SK-N-SH (cell line): ENCODE measurements at regions not wholly inside any gene's neighbourhood (a gene's known extent, or its start where the extent isn't known, plus 50 kb on each side); places are given as distances from the start of the nearest gene placed in this dataset.

Experiments
- CTCF ChIA-PET: fragments of 300-600, 350-600 bp; formaldehyde crosslinking; extraction: SDS; loops from one replicate; lab custom pipeline; 2021; lab: Yijun Ruan, JAX
- POLR2A ChIA-PET: fragments of 350-600 bp; sonication (Branson Sonifier 250); formaldehyde crosslinking; extraction: SDS; loops from one replicate; lab custom pipeline; 2020; ENCODE audit warnings: antibody characterized with exemption, inconsistent platforms; lab: Yijun Ruan, JAX
- DNase-seq: peaks from one replicate; pipeline ENCODE4 v3.0.0; 2012
- H2AFZ ChIP-seq: fragments of 200-600 bp; sonication (generic); 2 replicates; pipeline ENCODE4 v1.8.1; 2016; ENCODE audit warnings: antibody characterized with exemption, mild to moderate bottlenecking, low read depth
- H3F3A ChIP-seq: fragments of 200-600 bp; sonication (generic); replicated peaks from 2 replicates; pipeline ENCODE3; 2016; ENCODE audit warnings: antibody characterized with exemption, mild to moderate bottlenecking; ENCODE audit not compliant: insufficient read depth
- H3K27ac ChIP-seq, 2 experiments: fragments of 200-500 bp in 1 of 2; fragments of 200-600 bp in 1 of 2; sonication (Bioruptor generic) in 1 of 2; sonication (generic), shearing (Covaris generic) in 1 of 2; 2 replicates each; pipeline versions ENCODE4 v1.5.1 to v1.6.1; 2014 to 2016; ENCODE audit warnings: low read depth in 2 of 2, inconsistent platforms in 1 of 2, low read length in 1 of 2, mild to moderate bottlenecking in 1 of 2, mixed read lengths in 1 of 2
- H3K27me3 ChIP-seq: fragments of 200-600 bp; sonication (generic), shearing (Covaris generic); 2 replicates; pipeline ENCODE4 v1.6.1; 2016; ENCODE audit warnings: mixed run types; ENCODE audit not compliant: insufficient read depth
- H3K36me3 ChIP-seq, 2 experiments: fragments of 200-500 bp in 1 of 2; fragments of 200-600 bp in 1 of 2; sonication (Bioruptor generic) in 1 of 2; sonication (generic) in 1 of 2; replicated peaks in 1 of 2; 2 replicates each; pipeline versions ENCODE3 to v1.5.1; 2014 to 2016; ENCODE audit warnings: low read length in 1 of 2, mild to moderate bottlenecking in 1 of 2; ENCODE audit not compliant: insufficient read depth in 2 of 2, control insufficient read depth in 1 of 2
- H3K4me1 ChIP-seq, 2 experiments: fragments of 200-500 bp in 1 of 2; fragments of 200-600 bp in 1 of 2; sonication (Bioruptor generic) in 1 of 2; sonication (generic), shearing (Covaris generic) in 1 of 2; 2 replicates each; pipeline versions ENCODE4 v1.5.1 to v1.6.1; 2014 to 2016; ENCODE audit warnings: low read depth in 1 of 2, low read length in 1 of 2, mixed run types in 1 of 2; ENCODE audit not compliant: insufficient read depth in 2 of 2, control insufficient read depth in 1 of 2
- H3K4me2 ChIP-seq: fragments of 200-600 bp; sonication (generic), shearing (Covaris generic); 2 replicates; pipeline ENCODE4 v1.6.1; 2017; ENCODE audit warnings: mixed run types
- H3K4me3 ChIP-seq, 2 experiments: fragments of 200-500 bp in 1 of 2; fragments of 200-600 bp in 1 of 2; sonication (Bioruptor generic) in 1 of 2; sonication (generic), shearing (Covaris generic) in 1 of 2; 2 replicates each; pipeline versions ENCODE4 v1.5.1 to v1.8.1; 2014 to 2016; ENCODE audit warnings: low read depth in 2 of 2, inconsistent platforms in 1 of 2, low read length in 1 of 2, mild to moderate bottlenecking in 1 of 2, mixed read lengths in 1 of 2, moderate library complexity in 1 of 2
- H3K79me2 ChIP-seq: fragments of 200-600 bp; sonication (generic); 2 replicates; pipeline ENCODE4 v1.8.1; 2017; ENCODE audit warnings: mild to moderate bottlenecking; ENCODE audit not compliant: insufficient read depth
- H3K9ac ChIP-seq: fragments of 200-600 bp; sonication (generic); 2 replicates; pipeline ENCODE4 v1.6.1; 2017; ENCODE audit warnings: mixed run types
- H3K9me2 ChIP-seq: fragments of 200-600 bp; sonication (generic); 2 replicates; pipeline ENCODE4 v1.6.1; 2017; ENCODE audit warnings: mixed run types
- H3K9me3 ChIP-seq: fragments of 200-600 bp; sonication (generic); 2 replicates; pipeline ENCODE4 v1.6.1; 2017; ENCODE audit warnings: mixed run types, mild to moderate bottlenecking, moderate library complexity
- H4K20me1 ChIP-seq: fragments of 200-600 bp; sonication (generic); 2 replicates; pipeline ENCODE4 v1.6.1; 2017; ENCODE audit warnings: mild to moderate bottlenecking, mixed run types; ENCODE audit not compliant: insufficient read depth
- CHD2 ChIP-seq: fragments of 150-350 bp; IDR thresholded peaks from 2 replicates; pipeline ENCODE4 v1.6.1; 2018; ENCODE audit warnings: low read length; ENCODE audit not compliant: partially characterized antibody
- ELF1 ChIP-seq: IDR thresholded peaks from 2 replicates; pipeline ENCODE4 v1.4.0; 2012
- EP300 ChIP-seq, 2 experiments: IDR thresholded peaks; 2 replicates each; pipeline versions ENCODE4 v1.4.0 to v1.6.1; 2012; ENCODE audit warnings: borderline replicate concordance in 1 of 2, low read depth in 1 of 2, low read length in 1 of 2
- EZH2phosphoT487 ChIP-seq: fragments of 200-600 bp; sonication (generic); IDR thresholded peaks from 2 replicates; pipeline ENCODE4 v1.6.1; 2017; ENCODE audit warnings: low read depth, mixed run types, mild to moderate bottlenecking, antibody characterized with exemption, moderate library complexity, borderline replicate concordance
- FOXM1 ChIP-seq: IDR thresholded peaks from 2 replicates; pipeline ENCODE4 v1.4.0; 2012; ENCODE audit warnings: low read depth, mild to moderate bottlenecking
- GABPA ChIP-seq: IDR thresholded peaks from 2 replicates; pipeline ENCODE4 v1.4.0; 2012; ENCODE audit warnings: low read depth, mild to moderate bottlenecking
- JUND ChIP-seq: IDR thresholded peaks from 2 replicates; pipeline ENCODE4 v1.4.0; 2012
- NFIC ChIP-seq: IDR thresholded peaks from 2 replicates; pipeline ENCODE4 v1.4.0; 2012; ENCODE audit warnings: borderline replicate concordance
- POLR2AphosphoS5 ChIP-seq: IDR thresholded peaks from 2 replicates; pipeline ENCODE4 v1.6.1; 2012; ENCODE audit warnings: low read depth, low read length
- RCOR1 ChIP-seq: fragments of 150-350 bp; IDR thresholded peaks from 2 replicates; pipeline ENCODE4 v1.6.1; 2017; ENCODE audit warnings: antibody characterized with exemption, low read length
- REST ChIP-seq: IDR thresholded peaks from 2 replicates; pipeline ENCODE4 v1.6.1; 2012; ENCODE audit warnings: mild to moderate bottlenecking, low read depth, low read length, moderate library complexity
- RFX5 ChIP-seq: IDR thresholded peaks from 2 replicates; pipeline ENCODE4 v1.6.1; 2012; ENCODE audit warnings: mild to moderate bottlenecking, improper control_type of control experiment, low read length
- SIN3A ChIP-seq: IDR thresholded peaks from 2 replicates; pipeline ENCODE4 v1.6.1; 2012; ENCODE audit warnings: low read depth, mild to moderate bottlenecking, low read length, moderate library complexity, borderline replicate concordance
- SMC3 ChIP-seq: IDR thresholded peaks from 2 replicates; pipeline ENCODE4 v1.6.1; 2012; ENCODE audit warnings: low read depth, low read length, improper control_type of control experiment
- TAF1 ChIP-seq: IDR thresholded peaks from 2 replicates; pipeline ENCODE4 v1.6.1; 2012; ENCODE audit warnings: low read depth, mild to moderate bottlenecking, low read length, moderate library complexity, borderline replicate concordance
- TEAD4 ChIP-seq: IDR thresholded peaks from 2 replicates; pipeline ENCODE4 v1.4.0; 2012; ENCODE audit warnings: mild to moderate bottlenecking, borderline replicate concordance; ENCODE audit not compliant: insufficient read depth
- YY1 ChIP-seq: IDR thresholded peaks from 2 replicates; pipeline ENCODE4 v1.4.0; 2012; ENCODE audit warnings: low read depth, mild to moderate bottlenecking
- ZBTB33 ChIP-seq: IDR thresholded peaks from 2 replicates; pipeline ENCODE4 v1.4.0; 2012; ENCODE audit warnings: low read depth, borderline replicate concordance
- WGBS: methylation state at CpG from one replicate; pipeline ENCODE4 v1.1.6; 2017; ENCODE audit warnings: low lambda C conversion rate; 5-methylcytosine and 5-hydroxymethylcytosine counted together
- TF ChIP-seq, protein P1 (sequence below): IDR thresholded peaks from 2 replicates; pipeline ENCODE4 v1.4.0; 2012; ENCODE audit warnings: low read depth
- TF ChIP-seq, protein P2 (sequence below): IDR thresholded peaks from 2 replicates; pipeline ENCODE4; 2012

DNA sequence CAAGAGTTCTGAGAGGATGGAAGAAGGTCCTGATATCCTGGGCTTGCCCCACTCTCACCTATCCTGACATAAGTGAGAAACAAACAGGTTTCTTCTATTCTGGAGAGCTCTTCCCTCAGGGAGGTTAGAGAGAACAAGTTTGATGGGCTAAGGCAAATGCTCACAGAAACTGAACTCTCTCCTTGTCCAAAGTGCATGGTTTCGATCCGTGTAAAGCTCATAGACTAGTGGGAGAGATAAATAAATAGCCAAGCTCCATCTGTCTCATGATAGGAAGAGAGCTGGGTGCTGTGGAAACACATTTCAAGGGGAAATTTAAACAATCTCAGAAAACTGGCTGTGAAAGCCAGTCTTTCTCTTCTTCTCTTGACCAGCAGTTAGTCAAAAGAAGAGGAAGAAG, 459.5 kb upstream of the LARGE1 start:
- Histone ChIP-seq H3K36me3 (no peaks in the 10 kb centered on the region), H3K4me1 (no peaks in the 10 kb centered on the region), H3K4me2 (no peak overlapping the region), H2AFZ (no peak overlapping the region), H4K20me1 (no peaks in the 10 kb centered on the region), H3K79me2 (no peaks in the 10 kb centered on the region), H3K9me2 (no peaks in the 10 kb centered on the region), H3K27ac (no peak overlapping the region), H3K4me3 (no peak overlapping the region), H3K9ac (no peak overlapping the region), H3K9me3 (no peaks in the 10 kb centered on the region), H3F3A (no peaks in the 10 kb centered on the region), H3K27me3 (no peaks in the 10 kb centered on the region)
- TF ChIP-seq, protein P1, sequence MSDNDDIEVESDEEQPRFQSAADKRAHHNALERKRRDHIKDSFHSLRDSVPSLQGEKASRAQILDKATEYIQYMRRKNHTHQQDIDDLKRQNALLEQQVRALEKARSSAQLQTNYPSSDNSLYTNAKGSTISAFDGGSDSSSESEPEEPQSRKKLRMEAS = no peak
- TF ChIP-seq, protein P2, sequence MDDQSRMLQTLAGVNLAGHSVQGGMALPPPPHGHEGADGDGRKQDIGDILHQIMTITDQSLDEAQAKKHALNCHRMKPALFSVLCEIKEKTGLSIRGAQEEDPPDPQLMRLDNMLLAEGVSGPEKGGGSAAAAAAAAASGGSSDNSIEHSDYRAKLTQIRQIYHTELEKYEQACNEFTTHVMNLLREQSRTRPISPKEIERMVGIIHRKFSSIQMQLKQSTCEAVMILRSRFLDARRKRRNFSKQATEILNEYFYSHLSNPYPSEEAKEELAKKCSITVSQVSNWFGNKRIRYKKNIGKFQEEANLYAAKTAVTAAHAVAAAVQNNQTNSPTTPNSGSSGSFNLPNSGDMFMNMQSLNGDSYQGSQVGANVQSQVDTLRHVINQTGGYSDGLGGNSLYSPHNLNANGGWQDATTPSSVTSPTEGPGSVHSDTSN = no peak
- TF ChIP-seq JUND = no peak
- TF ChIP-seq REST = no peak
- TF ChIP-seq ELF1 = no peak
- no peak for TF ChIP-seq FOXM1
- TF ChIP-seq POLR2AphosphoS5 = no peak
- no peak for TF ChIP-seq RFX5
- TF ChIP-seq TEAD4 = no peak
- ChIA-PET POLR2A (no interaction called here), CTCF (no interaction called here)
- DNase-seq = no peak
- WGBS = 0% methylated on average over 2 of the region's 2 CpGs

DNA sequence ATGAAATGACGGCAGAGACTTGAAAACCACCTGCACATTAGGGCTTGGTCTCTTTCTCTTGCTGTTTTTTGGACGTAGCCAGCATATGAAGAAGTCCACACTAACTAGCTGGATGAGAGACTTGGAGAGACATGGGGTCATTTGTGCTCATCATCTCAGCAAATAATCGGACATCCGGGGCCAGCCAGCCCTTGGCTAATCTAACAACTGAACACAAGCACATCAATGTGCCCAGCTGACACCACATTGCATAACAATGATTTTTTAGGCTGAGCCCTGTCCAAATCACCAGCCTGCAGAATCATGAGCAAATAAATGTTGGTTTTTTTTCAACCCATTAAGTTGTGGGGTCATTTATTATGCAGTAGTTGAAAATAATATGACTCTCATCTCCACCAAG, 460.3 kb upstream of the LARGE1 start:
- H3K9me3 ChIP-seq = no peaks in the 10 kb centered on the region

More for the DNA sequence above, 460.3 kb upstream of the LARGE1 start:
- no peak overlapping the region for H3K4me2 ChIP-seq
- whole genome bisulfite sequencing = 6% methylated on average over 4 of the region's 4 CpGs
- DNase-seq = no peak
- POLR2A ChIA-PET = no interaction called here
- CTCF ChIA-PET = no interaction called here
- H3K27ac ChIP-seq = no peak overlapping the region
- TF ChIP-seq CHD2 = no peak
- TF ChIP-seq ZBTB33 = no peak
- TF ChIP-seq TAF1 = no peak
- no peak for TF ChIP-seq ELF1
- TF ChIP-seq EP300 (IDR thresholded peaks at IDR 0.05; ENCODE audit: borderline replicate concordance in 1 of 2, low read depth in 1 of 2, low read length in 1 of 2) = no peak
- no peak for TF ChIP-seq TEAD4
- no peak for TF ChIP-seq YY1
- no peak for TF ChIP-seq JUND
- TF ChIP-seq EZH2phosphoT487 = no peak
- TF ChIP-seq SIN3A = no peak
- TF ChIP-seq, protein P1 = no peak
- no peak for TF ChIP-seq RFX5
- no peak for TF ChIP-seq NFIC
- TF ChIP-seq SMC3 = no peak
- TF ChIP-seq, protein P2 = no peak
- TF ChIP-seq GABPA = no peak
- TF ChIP-seq RCOR1 = no peak
- no peak for TF ChIP-seq POLR2AphosphoS5
- no peaks in the 10 kb centered on the region for H3K27me3 ChIP-seq
- no peaks in the 10 kb centered on the region for H3K79me2 ChIP-seq
- H3K9ac ChIP-seq = no peak overlapping the region
- H3K36me3 ChIP-seq = no peaks in the 10 kb centered on the region
- no peak overlapping the region for H3K4me3 ChIP-seq
- H3K4me1 ChIP-seq = no peaks in the 10 kb centered on the region
- H2AFZ ChIP-seq = no peak overlapping the region
- no peaks in the 10 kb centered on the region for H3K9me2 ChIP-seq
- H3F3A ChIP-seq = no peaks in the 10 kb centered on the region
- no peaks in the 10 kb centered on the region for H4K20me1 ChIP-seq
